ENCODE measurements at regions not wholly inside any gene's neighbourhood (a gene's known extent, or its start where the extent isn't known, plus 50 kb on each side); places are given as distances from the start of the nearest gene placed in this dataset.
"Not testable (repeated sequence)": the region's sequence is repeated elsewhere in the genome, so short reads cannot be mapped to it uniquely, and the experiment has no call there.

DNA sequence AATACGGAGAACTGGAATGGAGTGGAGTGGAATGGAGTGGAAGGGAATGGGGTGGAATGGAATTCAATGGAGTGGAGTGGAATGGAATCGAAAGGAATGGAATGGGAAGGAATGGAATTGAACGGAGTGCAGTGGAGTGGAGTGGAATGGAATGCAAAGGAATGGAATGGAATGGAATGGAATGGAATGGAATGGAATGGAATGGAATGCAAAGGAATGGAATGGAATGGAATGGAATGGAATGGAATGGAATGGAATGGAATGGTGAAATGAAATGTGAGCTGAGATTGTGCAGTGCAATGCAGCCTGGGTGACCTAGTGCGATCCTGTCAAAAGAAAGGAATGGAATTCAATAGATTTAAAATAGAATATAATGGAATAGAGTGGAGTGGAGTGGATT lies 357.3 kb upstream of the WSB1 start:
- H3K9me3 Mint-ChIP-seq, H3K4me3 Mint-ChIP-seq, H3K27me3 Mint-ChIP-seq, H3K4me1 Mint-ChIP-seq, H3K27ac Mint-ChIP-seq, DNase-seq, ATAC-seq: not testable (repeated sequence)

GRCh38 chr17:26937750-26938322 lies 356.1 kb upstream of the WSB1 start:
- not testable (repeated sequence) for H3K27me3 Mint-ChIP-seq, H3K4me3 Mint-ChIP-seq, H3K9me3 Mint-ChIP-seq, DNase-seq, H3K4me1 Mint-ChIP-seq, ATAC-seq, H3K27ac Mint-ChIP-seq

DNA sequence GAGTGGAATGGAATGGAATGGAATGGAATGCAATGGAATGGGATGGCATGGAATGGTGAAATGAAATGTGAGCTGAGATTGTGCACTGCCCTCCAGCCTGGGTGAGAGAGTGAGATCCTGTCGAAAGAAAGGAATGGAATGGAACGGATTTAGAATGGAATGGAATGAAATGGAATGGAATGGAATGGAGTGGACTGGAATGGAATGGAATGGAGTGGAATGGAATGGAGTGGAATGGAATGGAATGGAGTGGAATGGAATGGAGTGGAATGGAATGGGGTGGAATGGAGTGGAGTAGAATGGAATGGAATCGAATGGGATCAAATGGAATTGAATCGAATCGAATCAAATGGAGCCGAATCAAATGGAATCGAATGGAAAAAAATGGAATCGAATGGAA lies 354.2 kb upstream of the WSB1 start:
- H3K27ac Mint-ChIP-seq, H3K4me3 Mint-ChIP-seq, H3K4me1 Mint-ChIP-seq, DNase-seq, ATAC-seq, H3K9me3 Mint-ChIP-seq, H3K27me3 Mint-ChIP-seq: not testable (repeated sequence)

DNA sequence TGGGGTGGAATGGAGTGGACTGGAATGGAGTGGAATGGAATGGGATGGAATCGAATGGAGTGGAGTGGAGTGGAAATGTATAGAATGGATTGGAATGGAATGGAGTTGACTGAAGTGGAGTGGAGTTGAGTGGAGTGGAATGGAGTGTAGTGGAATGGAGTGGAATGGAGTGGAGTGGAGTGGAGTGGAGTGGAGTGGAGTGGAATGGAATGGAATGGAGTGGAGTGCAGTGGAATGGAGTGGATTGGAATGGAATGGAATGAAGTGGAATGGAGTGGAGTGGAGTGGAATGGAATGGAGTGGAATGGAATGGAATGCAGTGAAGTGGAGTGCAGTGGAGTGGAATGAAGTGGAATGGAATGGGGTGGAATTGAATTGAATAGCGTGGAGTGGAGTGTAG lies 353.3 kb upstream of the WSB1 start:
- H3K9me3 Mint-ChIP-seq, ATAC-seq, H3K27ac Mint-ChIP-seq, H3K4me3 Mint-ChIP-seq, H3K27me3 Mint-ChIP-seq, H3K4me1 Mint-ChIP-seq, DNase-seq: not testable (repeated sequence)

DNA sequence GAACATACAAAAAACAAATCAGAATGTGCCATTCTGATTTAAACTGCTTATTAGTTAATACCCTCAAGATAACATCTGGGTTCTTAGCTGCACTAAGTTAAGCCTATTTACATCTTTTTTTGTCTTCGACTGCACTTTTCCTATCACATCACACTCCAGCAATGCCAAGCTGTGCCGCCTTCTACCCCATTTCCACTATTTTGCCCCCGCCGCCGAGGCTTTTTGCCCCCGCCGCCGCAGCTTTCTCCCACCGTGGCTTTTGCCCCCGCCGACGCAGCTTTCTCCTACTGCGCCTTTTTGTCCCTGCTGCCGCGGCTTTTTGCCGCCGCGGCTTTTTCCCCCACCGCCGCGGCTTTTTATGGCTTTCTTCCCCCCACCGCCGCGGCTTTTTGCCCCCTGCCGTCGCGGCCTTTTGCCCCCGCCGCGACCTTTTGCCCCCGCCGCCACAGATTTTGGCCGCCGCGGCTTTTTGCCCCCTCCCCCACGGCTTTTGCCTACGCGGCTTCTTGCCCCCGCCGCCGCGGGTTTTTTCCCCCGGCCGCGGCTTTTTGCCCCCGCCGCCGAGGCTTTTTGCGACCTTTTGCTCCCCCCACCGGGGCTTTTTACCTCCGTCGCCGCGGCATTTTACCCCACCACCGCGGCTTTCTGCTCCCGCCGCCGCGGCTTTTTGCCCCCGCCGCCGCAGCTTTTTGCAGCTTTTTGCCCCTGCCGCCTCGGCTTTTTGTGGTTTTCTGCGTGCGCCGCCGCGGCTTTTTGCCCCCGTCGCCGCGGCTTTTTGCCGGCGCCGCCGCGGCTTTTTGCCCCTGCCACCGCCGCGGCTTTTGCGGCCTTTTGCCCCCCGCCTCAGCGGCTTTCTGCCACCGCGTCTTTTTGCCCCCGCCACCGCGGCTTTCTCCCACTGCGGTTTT lies 331.4 kb upstream of the WSB1 start:
- Mint-ChIP-seq H3K4me3 (no peak overlapping the region), H3K27me3 (peaks cover 22% of the 10 kb centered on the region), H3K27ac (no peak overlapping the region), H3K4me1 (no peaks in the 10 kb centered on the region), H3K9me3 (peaks cover 0 to 4% of the 10 kb centered on the region in 2 donors)
- ATAC-seq (no peak), DNase-seq (no peak)

GRCh38 chr17:26963163-26963503 lies 330.8 kb upstream of the WSB1 start:
- DNase-seq (no peak), ATAC-seq (no peak)
- Mint-ChIP-seq H3K27me3 (peaks cover 22% of the 10 kb centered on the region), H3K4me3 (no peak overlapping the region), H3K27ac (no peak overlapping the region), H3K9me3 (peaks cover 0 to 4% of the 10 kb centered on the region in 2 donors), H3K4me1 (no peaks in the 10 kb centered on the region)

GRCh38 chr17:26965898-26966624 lies 327.9 kb upstream of the WSB1 start:
- H3K27ac Mint-ChIP-seq, ATAC-seq, H3K9me3 Mint-ChIP-seq, DNase-seq, H3K4me3 Mint-ChIP-seq, H3K4me1 Mint-ChIP-seq: not testable (repeated sequence)
- H3K27me3 Mint-ChIP-seq: peaks cover 18% of the 10 kb centered on the region

- ATAC-seq, H3K4me3 Mint-ChIP-seq, H3K27ac Mint-ChIP-seq, H3K9me3 Mint-ChIP-seq, DNase-seq, H3K4me1 Mint-ChIP-seq: not testable (repeated sequence)
- peaks cover 17% of the 10 kb centered on the region for H3K27me3 Mint-ChIP-seq
Measured at GRCh38 chr17:26966625-26967179, 327.2 kb upstream of the WSB1 start.

GRCh38 chr17:26981845-26982425 lies 312.0 kb upstream of the WSB1 start:
- ATAC-seq, H3K4me1 Mint-ChIP-seq, H3K27me3 Mint-ChIP-seq, DNase-seq, H3K4me3 Mint-ChIP-seq, H3K27ac Mint-ChIP-seq: not testable (repeated sequence)
- H3K9me3 Mint-ChIP-seq: peaks cover 5 to 31% of the 10 kb centered on the region in 2 donors

DNA sequence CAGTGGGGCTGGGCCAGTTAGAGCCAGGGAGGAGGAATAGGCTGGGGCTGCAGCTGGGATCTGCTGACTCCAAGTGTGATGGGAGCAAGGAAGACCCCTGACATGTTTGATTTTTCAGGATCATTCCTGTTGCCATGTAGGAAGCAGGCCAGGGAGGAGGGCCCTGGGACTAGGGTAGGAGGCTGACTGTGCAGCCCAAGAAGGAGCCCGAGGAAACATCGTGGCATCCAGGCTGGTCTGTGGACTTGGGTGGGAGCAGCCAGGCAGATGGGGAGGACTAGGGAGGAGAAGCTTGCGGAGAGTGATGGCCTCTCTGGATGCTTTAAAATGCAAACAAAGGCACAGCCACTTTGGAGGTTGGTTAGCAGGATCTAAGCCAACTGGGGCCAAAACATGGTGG lies 311.4 kb upstream of the WSB1 start:
- H3K9me3 Mint-ChIP-seq: peaks cover 5 to 37% of the 10 kb centered on the region in 2 donors
- H3K4me1 Mint-ChIP-seq, H3K27me3 Mint-ChIP-seq, H3K27ac Mint-ChIP-seq, DNase-seq, H3K4me3 Mint-ChIP-seq, ATAC-seq: not testable (repeated sequence)

GRCh38 chr17:26987851-26988250 lies 306.1 kb upstream of the WSB1 start:
- DNase-seq, H3K4me1 Mint-ChIP-seq, ATAC-seq, H3K4me3 Mint-ChIP-seq, H3K27ac Mint-ChIP-seq, H3K27me3 Mint-ChIP-seq: not testable (repeated sequence)
- H3K9me3 Mint-ChIP-seq: peaks cover 0 to 35% of the 10 kb centered on the region in 2 donors

- not testable (repeated sequence) for H3K4me1 Mint-ChIP-seq, H3K27ac Mint-ChIP-seq, H3K4me3 Mint-ChIP-seq, H3K27me3 Mint-ChIP-seq, ATAC-seq, DNase-seq
- peaks cover 0 to 30% of the 10 kb centered on the region in 2 donors for H3K9me3 Mint-ChIP-seq
Measured at GRCh38 chr17:26994648-26995047, 299.3 kb upstream of the WSB1 start.

DNA sequence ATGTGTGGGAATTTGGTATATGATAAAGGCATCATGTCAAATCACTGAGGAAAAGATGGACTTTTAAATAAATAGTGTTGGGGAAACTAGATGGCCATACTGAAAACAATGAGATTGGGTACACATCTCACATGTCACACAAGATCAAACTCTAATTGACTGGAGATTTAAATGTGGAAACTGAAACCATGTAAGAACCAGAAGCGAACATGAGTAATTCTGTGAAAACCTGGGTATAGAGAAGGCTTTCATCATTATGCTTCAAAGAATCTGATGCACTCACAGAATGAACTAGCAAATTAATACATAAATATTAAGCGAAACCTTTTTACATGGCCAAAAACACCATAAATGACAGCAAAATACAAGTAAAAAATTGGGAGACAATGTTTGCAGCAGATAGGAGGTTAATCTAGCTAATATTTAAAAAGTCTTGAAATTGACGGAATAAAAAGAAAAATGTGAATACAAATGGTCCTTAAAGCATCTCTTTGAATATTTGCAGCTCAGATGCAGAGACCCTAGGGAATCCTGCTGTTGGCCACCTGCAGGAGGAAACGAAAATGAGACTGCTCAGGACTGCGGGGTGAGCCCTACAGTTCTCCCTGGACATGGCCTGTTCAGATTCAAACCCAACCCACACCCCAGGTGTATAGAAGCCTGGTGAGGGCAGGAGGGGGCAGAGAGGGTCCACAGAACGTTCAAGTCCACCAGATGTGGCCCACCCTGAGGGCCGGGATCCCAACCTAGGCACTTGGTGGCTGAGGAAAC lies 297.6 kb upstream of the WSB1 start:
- not testable (repeated sequence) for H3K4me3 Mint-ChIP-seq, ATAC-seq, DNase-seq, H3K27me3 Mint-ChIP-seq, H3K4me1 Mint-ChIP-seq, H3K27ac Mint-ChIP-seq
- H3K9me3 Mint-ChIP-seq: peaks cover 0 to 28% of the 10 kb centered on the region in 2 donors

GRCh38 chr17:27007734-27008531 lies 286.0 kb upstream of the WSB1 start:
- not testable (repeated sequence) for H3K4me1 Mint-ChIP-seq, H3K27ac Mint-ChIP-seq, H3K27me3 Mint-ChIP-seq, H3K4me3 Mint-ChIP-seq, DNase-seq, ATAC-seq
- peaks cover 0 to 22% of the 10 kb centered on the region in 2 donors for H3K9me3 Mint-ChIP-seq

Data from stimulated activated naive CD8-positive, alpha-beta T cell treated with anti-CD3 and anti-CD28 coated beads, Interleukin-15, amount 100 ng/mL, for 72 hours (primary cell).